ENCODE measurements at regions not wholly inside any gene's neighbourhood (a gene's known extent, or its start where the extent isn't known, plus 50 kb on each side); places are given as distances from the start of the nearest gene placed in this dataset.

- TF ChIP-seq GATA2 (IDR thresholded peaks at IDR 0.05; ENCODE audit: low read depth, low read length) (no peak), GATA3 (IDR thresholded peaks at IDR 0.05; ENCODE audit: low read depth, low read length) (no peak)
Observed at GRCh38 chr3:31240874-31241273, 291.9 kb upstream of the STT3B start.

All from SH-SY5Y (cell line).